HG02973 (cell line): ENCODE measurements at regions not wholly inside any gene's neighbourhood (a gene's known extent, or its start where the extent isn't known, plus 50 kb on each side); places are given as distances from the start of the nearest gene placed in this dataset.

Source experiments
- ATAC-seq: cut with Tn5 transposase; IDR thresholded peaks from one replicate; pipeline ENCODE4 v1.9.1; 2021; ENCODE audit warnings: moderate library complexity; ENCODE audit not compliant: unreplicated experiment

DNA sequence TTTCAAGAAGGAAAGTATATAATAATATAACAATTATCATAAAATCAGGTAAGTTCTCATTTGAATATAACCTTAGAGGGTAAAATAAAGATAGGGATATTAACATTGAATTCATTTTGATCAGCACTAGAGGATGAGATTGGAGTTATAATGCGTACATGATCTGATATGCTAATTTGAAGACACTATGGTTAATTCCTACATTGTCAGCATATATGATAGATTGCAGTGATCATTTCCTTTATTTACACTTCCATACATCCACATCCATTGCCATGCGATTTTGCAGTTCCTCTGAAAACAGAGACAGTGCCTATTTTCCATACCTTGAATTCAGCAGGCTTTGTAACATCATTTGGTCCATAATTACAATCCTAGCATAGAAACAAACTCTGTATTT, 519.2 kb downstream of the CCDC85A start:
- no peak for ATAC-seq

DNA sequence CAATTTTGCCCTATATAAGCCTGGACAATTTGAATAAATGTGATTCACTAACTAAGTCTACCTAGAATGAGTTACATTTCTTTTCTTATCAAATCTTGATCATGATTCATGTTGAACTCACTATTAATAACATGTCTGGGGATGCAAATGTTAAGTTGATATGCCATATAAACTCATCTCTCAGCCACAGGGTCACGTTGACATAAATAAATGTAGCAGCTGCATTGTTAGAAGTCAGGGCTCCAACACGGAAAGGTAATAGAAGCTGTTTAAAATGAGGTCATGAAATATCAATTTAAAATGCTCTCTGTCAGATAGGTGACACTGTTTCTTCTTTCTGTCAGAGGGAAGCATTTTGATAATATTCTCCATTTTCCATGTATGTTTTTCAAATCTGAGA, 521.9 kb downstream of the CCDC85A start:
- ATAC-seq, result no peak

DNA sequence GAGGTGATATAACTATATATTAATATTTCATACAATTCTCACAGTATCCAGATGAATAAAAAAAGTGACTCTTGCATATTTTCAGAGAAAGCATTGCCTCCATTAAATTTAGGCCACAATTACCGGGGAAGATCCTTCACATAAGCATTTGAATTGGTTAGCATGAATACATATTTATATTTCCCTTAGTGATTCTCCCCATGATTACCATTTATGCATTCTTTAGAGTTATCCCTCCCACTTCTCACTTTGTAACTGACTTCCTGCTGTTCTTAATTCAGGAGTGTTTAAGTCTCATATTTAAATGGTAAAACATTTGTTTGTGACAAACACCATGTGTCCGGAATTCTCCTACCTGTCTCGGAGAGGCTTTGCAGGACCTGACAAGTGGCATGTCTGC, 523.4 kb downstream of the CCDC85A start:
- ATAC-seq, result no peak

DNA sequence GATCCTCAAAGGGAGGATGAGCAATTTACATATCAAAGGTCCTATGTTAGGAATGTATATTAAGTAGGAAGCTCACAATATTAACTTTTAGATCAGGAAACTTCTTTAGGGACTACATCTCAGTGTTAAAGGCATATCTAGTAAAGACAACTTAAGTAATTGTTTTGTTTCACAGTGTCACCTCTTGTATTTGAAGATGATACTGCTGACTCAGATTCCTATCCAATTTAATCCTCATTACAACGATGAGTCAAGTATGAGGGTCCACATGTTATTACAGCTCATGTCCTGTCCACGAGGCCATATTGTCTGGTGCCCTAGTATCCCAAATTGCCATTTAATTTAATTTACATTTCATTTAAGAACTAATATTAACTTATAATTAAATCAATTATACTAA, 523.9 kb downstream of the CCDC85A start:
- ATAC-seq, result no peak

DNA sequence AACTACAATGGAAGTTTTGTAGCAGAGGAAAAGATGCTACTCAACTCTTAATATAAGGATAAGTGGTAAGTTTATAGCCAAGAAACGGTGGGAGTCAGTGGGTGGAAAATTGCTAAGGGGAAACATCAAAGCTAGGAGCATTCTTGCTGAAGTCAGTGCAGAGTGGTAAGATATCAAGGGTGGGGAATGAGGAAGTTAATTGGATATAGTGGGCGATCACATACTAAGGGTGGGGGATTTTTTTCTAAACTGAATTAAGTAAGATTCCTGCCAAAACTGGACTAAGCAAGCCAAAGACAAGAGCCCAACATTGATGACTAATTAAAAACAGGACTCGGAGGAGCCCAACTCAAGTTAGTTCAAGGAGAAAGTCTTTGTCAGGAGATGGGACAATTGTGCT, 525.4 kb downstream of the CCDC85A start:
- ATAC-seq, result no peak

DNA sequence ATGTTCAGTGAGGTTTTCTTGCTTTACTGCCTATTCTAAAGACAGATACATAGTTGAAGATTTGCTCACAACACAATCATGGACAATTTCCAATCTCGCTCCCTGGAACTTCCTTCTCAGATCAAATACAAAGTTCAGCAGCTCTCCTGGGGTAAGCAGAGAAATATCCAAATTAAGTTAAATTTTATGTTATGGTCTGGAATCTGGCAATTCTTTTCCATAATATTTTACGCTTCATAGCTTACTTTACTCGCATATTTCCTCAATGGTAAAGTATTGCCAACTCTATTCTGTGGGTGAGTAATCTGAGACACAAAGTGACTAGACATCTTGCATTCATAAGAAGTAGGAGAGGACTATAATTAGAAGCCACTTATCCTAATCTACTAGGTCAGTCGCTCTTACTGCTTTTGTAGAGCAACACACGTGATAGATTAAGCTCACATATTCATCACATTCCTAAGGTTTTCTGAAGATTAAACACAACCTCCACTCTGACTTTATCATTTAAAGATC, 529.4 kb downstream of the CCDC85A start:
- no peak for ATAC-seq

DNA sequence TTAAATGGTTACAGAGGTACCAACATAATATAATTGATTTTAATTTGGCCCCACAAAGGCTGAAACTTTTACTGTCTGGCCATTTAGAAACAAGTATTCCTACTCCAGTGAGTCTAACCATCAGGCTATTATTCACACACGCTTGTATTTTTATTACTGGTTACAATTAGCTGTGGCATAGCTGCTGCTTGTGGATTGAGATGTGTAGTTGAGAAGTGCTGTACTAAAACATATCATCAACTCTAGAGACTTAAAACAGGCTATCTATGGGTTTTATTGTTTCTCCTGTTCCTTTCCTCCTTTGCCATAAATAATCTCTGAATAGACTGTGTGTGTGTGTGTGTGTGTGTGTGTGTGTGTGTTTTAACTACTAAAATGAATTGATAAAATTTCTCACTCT, 530.2 kb downstream of the CCDC85A start:
- ATAC-seq, result no peak

DNA sequence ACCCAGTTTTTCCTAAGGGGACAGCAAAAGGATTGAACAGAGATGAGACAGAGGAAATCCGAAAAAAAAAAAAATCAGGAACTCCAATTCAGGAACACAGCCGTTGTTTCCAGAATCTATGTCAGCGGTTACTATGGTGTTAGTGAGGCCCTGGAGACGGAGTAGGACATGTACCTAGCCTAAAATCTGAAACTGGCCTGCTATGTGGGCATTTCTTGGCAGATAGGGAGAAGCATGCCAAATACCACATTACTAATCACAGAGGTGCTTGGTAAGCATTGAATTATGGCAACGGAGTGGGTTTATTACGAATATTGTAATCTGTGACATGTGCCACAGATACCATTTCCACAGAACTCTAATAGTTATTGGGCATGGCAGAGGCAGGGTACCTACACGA, 530.6 kb downstream of the CCDC85A start:
- no peak for ATAC-seq

DNA sequence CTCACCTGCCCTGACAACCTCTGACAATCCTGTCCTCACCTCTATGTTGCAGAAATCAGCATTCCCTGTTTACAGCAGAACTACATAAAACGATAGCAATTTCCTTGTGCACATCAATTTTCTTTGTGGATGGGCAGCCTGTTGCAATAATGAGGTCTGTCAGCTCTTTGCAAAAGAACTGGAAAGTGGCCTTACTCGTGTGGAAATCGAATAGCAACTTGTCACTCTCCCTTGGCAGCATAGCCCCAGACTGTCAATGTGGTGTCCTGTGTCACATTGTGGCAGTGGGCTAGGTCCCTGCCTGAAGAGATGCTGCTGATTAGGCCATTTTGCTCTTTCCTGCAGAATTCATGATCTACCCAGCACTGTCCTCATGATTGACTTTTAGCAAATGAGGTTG, 531.9 kb downstream of the CCDC85A start:
- ATAC-seq, result no peak

DNA sequence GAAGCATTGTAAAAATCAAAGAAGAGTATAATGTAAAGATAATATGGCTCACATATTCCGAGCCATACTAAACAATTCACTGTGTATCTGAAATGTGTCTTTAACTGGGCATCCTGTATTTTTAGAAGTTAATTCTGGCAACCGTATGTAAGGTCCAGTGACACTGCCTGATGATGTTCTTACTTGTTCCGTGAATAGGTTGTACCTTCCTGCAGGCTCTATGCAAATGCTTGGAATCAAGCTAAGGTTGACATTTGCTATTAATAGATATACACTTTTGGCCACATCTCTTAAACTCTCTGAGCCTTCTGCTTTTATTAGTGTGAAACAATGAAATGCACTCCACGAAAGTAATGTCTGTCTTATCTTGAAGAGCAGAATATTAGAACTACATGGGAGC, 534.6 kb downstream of the CCDC85A start:
- ATAC-seq, result no peak

DNA sequence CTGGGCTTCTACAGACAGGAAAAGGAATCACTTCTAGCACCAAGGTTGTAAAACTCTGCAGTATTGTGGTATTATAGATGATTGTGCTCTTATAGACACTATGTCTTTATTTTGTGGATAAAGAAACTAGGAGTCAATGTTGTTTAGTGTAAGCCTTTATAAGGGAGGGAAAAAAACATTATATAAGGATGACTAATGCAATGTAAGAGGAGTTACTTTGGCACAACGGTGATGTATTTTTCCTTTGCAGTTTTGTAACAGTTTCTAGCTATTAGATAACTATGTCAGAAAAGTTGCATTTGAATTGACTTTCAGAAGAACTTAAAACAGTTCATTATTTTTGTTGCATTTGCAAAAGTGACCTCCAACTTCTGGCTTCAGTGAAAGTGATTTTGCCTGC, 545.4 kb downstream of the CCDC85A start:
- ATAC-seq, result no peak

DNA sequence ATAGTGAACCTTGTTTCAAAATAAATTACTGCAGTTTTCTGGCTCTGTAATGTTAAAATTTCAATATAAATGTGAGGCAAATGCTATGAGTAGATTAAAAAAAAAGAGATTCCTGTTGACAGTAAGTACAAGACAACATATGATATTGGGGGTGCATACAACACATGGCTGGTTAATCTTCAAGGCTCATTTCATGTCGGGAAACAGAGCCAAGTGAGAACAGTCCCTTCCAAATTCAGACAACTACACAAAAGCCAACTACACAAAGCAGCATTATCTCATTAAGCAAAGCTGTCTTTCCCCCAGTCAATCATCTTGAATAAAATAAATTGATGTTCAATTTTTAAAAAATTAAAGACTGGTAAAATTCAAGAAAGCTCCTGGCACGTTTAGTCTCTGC, 549.2 kb downstream of the CCDC85A start:
- ATAC-seq, result no peak

DNA sequence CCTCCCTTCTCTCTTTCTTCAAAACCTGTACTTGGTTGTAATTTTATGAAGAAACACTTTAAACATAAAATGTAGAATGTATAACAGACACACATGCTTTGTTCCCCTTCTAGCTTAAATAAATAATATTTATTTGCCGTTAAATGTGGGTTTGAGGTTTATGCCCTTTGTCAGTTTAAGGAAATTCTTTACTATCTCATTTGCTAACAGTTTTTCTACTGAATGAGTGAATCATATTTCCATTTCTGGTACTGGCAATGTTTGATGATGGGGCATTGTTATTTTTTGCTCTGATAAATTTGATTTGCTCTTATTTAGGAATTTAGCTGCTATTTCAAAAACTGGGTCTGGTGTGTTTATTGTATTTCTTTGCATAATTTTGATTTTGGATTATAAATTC, 555.6 kb downstream of the CCDC85A start:
- ATAC-seq, result no peak

DNA sequence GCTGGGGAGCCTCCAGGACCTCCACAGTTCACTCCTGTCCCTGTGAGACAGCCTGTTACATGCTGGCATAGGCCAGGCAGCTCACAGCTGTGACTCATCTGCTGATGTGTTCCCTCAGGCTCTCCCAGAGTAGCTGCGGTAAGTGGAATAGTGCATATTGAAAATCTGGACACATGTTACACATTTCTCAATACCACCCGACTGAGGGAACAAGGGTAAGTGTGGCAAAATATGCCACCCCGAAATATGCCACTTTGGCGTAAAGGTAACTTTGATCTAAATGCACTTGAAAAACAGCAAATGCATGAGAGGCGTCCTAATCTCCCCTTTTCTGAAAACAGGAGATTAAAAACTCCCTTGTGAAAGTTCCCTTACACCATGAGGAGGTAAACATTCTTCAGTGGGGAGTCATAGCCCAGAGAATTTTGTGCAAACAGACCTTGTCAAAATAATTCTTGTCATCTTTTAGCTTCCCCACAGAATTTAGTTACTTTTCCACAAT, 557.9 kb downstream of the CCDC85A start:
- no peak for ATAC-seq

DNA sequence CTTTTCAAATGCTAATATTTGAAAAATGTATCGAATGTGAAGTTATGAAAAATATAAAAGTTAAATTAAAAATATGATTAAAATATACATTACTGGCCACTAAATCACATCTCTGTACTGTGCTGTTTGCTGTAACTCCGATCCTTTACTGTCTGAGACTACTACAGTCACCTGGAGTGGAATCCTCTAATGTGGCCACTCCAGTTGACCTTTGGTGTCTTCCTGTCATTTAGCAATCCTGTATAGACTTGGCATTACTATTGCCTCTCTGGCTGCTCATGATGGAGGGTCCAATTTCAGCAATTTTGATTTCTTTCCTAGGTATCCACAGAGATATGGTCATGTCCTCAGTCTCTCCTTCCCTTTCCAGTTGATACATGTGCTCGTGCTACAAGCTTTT, 560.0 kb downstream of the CCDC85A start:
- ATAC-seq, result no peak

DNA sequence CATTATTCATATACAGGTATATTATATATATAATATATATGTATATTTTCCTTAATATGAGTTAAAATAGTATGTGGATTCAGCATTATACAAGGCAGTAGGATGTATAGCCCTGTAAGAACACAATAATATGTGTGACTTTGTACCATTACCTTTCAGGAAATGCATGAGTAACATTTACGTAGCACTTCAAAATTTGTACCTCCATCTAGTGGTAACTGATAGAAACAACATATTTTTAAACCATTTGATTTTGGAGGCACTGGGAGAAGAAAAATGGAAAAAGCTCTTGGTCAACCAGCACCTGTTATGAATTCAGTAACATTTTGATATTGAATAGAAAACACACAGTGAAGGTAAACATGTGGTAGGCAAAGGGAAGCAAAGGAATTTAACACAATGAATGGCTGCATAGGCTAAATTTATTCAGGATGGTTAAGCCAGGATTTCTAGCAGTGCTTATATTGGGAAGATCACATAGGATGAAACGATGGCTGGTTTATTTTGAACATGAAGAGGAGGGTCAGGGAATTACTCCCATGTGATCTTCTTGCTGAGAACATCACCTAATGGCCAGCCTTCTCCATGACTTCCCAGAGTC, 565.5 kb downstream of the CCDC85A start:
- no peak for ATAC-seq

DNA sequence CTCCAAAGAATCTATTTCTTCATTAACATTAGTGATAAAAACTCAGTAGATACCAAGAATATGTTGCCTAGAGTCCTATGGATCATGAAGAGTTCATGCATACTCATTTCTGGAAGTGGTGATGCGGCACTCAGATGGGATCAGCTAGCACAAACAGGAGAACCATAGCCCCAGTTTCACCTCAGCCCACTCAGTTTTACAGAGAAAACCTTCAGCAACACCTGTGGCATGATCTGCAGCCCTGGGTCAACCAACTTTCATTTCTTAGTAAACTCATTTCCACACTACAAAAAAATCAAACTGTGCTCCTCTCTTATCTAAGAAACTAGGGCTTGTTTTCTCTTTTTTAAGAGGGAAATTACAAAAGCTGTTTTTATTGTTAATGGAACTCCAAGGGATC, 569.4 kb downstream of the CCDC85A start:
- ATAC-seq, result no peak

DNA sequence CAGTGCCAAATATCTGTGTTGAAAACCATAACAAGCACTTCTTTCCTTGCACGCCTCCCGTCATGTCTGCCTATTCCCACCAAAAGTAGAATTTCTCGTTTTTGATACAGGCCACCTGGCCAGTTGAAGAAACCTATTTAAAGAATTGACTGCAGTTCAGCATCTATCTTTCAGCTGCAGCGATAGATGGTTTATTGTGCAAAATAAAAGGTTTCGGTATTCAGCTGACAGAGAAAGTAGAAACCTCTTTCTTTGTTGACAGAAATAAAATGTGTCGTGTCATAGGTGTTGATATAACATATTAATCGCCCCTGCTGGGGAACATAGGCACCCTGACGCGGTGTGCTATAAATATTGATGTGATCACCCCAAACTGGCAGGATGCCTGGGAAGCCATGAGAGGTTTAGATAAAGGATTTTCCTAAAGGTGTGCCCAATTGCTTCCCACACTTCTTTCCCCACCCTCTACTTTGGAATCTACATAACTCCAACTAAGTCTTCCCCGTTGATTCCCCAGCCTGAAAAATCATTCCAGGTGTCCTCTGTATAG, 570.4 kb downstream of the CCDC85A start:
- no peak for ATAC-seq

DNA sequence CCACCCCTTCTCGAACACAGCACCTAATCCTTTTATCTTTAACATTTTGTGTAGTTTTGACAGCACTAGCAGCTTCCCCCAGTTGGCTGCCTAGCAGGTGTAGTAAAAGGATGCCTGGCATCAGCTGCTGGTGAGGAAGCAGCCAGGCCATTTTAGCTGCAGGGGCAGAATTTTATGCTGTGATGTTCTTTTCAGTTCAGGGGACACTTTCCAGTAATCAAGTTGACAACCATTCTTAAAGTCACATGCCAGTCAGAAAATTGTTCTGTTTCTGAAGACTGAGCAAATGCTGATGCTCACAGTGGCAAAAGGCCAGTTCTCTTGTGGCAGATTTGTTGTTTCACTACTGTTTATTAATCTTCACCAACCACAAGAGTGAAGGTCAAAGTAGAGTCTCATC, 570.8 kb downstream of the CCDC85A start:
- ATAC-seq, result no peak

DNA sequence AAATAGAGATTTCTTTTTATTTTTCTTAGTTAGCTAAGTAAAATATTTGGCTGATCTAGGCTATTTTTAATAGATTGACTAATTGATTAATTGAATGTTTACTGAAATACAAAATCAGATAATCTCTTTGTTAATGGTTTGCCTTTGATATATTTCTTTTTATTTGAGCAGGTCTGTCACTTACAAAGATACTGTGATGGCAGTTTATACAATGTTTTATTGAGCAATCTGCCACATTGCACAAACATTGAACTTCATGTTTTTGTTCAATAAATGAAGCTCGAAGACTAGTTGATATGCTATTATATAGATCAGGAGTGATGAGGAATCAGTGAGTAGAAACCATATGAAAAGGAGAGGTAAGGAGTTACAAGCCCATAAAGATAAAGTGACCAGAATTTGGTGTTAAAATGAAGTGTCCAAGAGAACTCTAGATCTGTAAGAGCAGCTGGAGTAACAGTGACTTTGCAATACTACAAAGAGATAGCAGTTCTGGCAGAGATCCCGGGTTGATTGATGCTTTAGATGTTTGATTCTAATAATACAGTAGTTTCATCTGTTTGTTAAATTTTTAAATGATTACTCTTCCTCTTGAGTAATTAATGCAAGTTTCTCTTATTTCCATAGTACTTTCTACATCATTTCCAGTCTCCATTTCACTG, 574.2 kb downstream of the CCDC85A start:
- ATAC-seq, result no peak

DNA sequence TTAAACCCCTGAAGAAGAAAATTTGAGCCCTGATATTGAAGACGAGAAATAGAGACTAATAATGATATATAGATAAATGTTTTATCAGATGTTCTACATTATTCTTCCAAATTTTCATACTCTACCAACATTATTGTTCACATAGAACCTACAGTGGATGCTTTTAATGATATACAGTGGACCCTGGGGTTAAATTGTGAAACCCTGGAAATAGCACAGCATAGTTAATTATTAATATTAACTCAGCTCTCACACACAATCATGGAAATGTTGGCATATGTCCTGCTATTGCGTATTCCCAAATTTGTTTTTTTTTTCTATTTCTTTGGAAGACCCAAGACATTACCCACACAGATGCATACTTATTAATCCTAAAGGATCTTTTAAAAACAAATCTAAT, 579.9 kb downstream of the CCDC85A start:
- no peak for ATAC-seq

DNA sequence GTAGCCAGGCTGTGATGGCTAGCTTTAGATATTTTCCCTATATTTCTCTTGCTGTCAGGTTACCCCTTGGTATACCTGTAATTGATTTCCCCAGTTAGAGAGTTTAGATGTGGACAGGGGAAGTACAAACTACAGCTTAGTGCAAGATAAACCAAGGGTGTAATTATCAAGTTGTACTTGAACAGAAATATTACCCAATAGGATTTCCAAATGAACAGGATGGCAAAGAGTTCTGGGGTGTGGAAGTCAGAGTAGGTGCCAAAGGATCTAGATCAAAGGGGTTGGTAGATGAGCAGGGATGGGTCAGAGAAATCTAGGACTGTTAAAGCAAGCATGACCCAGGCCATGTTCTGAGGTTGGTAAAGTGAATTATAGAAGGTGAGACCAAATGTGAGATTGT, 585.2 kb downstream of the CCDC85A start:
- ATAC-seq, result no peak
